ENCODE measurements at regions not wholly inside any gene's neighbourhood (a gene's known extent, or its start where the extent isn't known, plus 50 kb on each side); places are given as distances from the start of the nearest gene placed in this dataset.

DNA sequence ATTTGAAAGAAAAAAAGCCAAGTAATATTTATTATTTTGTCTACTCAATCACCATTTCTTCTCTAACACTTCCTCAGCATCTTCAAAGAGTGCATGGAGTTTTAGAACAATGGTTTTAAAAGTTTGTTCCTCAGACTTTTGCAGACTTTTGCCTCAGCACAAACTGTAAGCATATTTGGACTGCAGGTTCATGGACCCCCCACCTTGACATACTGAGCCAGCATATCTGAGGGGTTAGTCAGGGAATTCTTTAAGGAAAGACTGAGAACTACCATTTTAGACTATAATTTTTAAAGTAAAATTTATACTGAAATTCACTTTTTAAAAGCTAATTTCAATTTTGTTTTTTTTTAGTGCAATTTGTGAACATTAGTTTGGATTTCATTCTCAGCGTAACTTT is 1676.8 kb upstream of the PCDH20 start:
- H3K27ac ChIP-seq (ENCODE audit: insufficient read depth, low read length, poor library complexity, severe bottlenecking): no peak overlapping the region
- no peak for DNase-seq
- H3K4me3 ChIP-seq (ENCODE audit: insufficient read depth, low read depth, low read length, poor library complexity, severe bottlenecking): no peak overlapping the region
- H3K36me3 ChIP-seq (ENCODE audit: control insufficient read depth, insufficient read depth, low read length): no peaks in the 10 kb centered on the region
- no peaks in the 10 kb centered on the region for H3K27me3 ChIP-seq (replicated peaks; ENCODE audit: control insufficient read depth, insufficient read depth, low read length, poor library complexity, severe bottlenecking)
- no peaks in the 10 kb centered on the region for H3K4me1 ChIP-seq (ENCODE audit: control insufficient read depth, insufficient read depth, low read length, poor library complexity, severe bottlenecking)
- peaks cover 3% of the 10 kb centered on the region for H3K9me3 ChIP-seq (ENCODE audit: control insufficient read depth, low read length)

DNA sequence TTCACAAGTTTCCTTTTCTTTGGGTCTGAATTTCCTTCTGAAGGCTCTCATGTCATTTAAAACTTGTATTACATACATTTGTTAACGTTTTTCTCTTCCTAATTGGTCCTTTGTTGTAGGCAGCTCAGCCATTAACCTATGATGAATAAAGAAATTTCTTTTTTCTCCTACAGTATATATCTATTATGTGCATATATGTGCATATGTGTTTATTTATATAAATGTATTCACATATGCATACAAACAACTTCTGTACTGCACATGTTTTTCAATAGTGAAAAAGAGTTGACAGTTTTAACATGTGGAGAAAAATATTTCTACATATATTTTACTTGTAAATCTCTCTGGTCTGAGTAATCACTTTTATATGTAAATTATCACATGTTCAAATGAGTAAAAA is 1674.9 kb upstream of the PCDH20 start:
- Histone ChIP-seq H3K27ac (ENCODE audit: insufficient read depth, low read length, poor library complexity, severe bottlenecking) (no peak overlapping the region), H3K9me3 (ENCODE audit: control insufficient read depth, low read length) (no peaks in the 10 kb centered on the region), H3K27me3 (replicated peaks; ENCODE audit: control insufficient read depth, insufficient read depth, low read length, poor library complexity, severe bottlenecking) (no peaks in the 10 kb centered on the region), H3K4me3 (ENCODE audit: insufficient read depth, low read depth, low read length, poor library complexity, severe bottlenecking) (no peak overlapping the region), H3K36me3 (ENCODE audit: control insufficient read depth, insufficient read depth, low read length) (no peaks in the 10 kb centered on the region), H3K4me1 (ENCODE audit: control insufficient read depth, insufficient read depth, low read length, poor library complexity, severe bottlenecking) (no peaks in the 10 kb centered on the region)
- DNase-seq: no peak

DNA sequence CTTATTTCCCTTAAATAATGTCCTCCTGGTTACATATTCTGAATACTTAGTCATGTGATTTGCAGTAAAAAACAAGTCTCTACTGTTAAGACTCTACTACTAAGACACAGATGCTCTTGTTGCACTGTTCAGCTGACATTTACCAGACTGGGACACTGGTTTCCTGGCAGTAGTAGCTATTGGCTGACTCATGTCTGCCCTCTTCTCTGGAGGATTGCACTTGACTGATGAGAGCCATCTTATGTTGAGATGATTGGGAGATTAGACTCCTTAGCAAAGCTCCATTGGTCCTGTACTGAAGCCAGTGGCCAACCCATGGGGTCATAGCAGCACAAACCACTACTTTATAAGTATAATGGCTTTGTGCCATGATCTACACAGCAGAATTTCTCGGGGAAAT is 1672.6 kb upstream of the PCDH20 start:
- Histone ChIP-seq H3K4me1 (ENCODE audit: control insufficient read depth, insufficient read depth, low read length, poor library complexity, severe bottlenecking) (no peaks in the 10 kb centered on the region), H3K27me3 (replicated peaks; ENCODE audit: control insufficient read depth, insufficient read depth, low read length, poor library complexity, severe bottlenecking) (no peaks in the 10 kb centered on the region), H3K27ac (ENCODE audit: insufficient read depth, low read length, poor library complexity, severe bottlenecking) (no peak overlapping the region), H3K36me3 (ENCODE audit: control insufficient read depth, insufficient read depth, low read length) (no peaks in the 10 kb centered on the region), H3K9me3 (ENCODE audit: control insufficient read depth, low read length) (no peaks in the 10 kb centered on the region), H3K4me3 (ENCODE audit: insufficient read depth, low read depth, low read length, poor library complexity, severe bottlenecking) (no peak overlapping the region)
- no peak for DNase-seq

DNA sequence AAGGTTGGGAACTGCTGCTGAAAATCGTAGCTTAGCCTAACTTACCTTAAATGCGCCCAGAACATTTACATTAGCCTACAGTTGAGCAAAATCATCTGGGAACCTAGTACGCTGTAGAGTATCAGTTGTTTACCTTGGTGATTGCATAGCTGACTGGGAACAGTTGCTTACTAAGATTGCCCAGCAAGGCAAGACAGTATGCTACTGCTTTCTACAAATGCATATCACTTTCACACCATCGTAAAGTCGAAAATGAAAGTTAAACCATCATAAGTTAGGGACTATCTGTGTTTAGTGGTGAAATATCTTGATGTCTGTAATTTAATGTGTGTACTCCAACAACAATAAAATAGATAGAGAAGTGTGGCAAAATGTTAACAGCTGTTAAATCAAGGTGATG is 1670.6 kb upstream of the PCDH20 start:
- Histone ChIP-seq H3K27ac (ENCODE audit: insufficient read depth, low read length, poor library complexity, severe bottlenecking) (no peak overlapping the region), H3K4me3 (ENCODE audit: insufficient read depth, low read depth, low read length, poor library complexity, severe bottlenecking) (no peak overlapping the region), H3K9me3 (ENCODE audit: control insufficient read depth, low read length) (no peaks in the 10 kb centered on the region), H3K27me3 (replicated peaks; ENCODE audit: control insufficient read depth, insufficient read depth, low read length, poor library complexity, severe bottlenecking) (no peaks in the 10 kb centered on the region), H3K4me1 (ENCODE audit: control insufficient read depth, insufficient read depth, low read length, poor library complexity, severe bottlenecking) (no peaks in the 10 kb centered on the region), H3K36me3 (ENCODE audit: control insufficient read depth, insufficient read depth, low read length) (no peaks in the 10 kb centered on the region)
- no peak for DNase-seq

DNA sequence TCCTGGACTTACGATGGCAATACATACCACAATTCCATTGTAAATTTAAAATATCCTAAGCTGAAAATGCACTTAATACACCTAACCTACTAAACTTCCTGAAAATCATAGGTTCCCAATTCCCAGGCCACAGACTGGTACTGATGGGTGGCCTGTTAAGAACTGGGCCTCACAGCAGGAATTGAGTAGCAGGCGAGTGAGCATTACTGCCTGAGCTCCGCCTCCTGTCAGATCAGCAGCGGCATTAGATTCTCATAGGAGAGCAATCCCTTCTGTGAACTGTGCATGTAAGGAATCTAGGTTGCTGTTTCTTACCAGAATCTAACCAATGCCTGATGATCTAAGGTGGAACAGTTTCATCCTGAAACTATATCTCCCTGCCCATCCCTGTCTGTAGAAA is 1670.2 kb upstream of the PCDH20 start:
- Histone ChIP-seq H3K4me1 (ENCODE audit: control insufficient read depth, insufficient read depth, low read length, poor library complexity, severe bottlenecking) (no peaks in the 10 kb centered on the region), H3K36me3 (ENCODE audit: control insufficient read depth, insufficient read depth, low read length) (no peaks in the 10 kb centered on the region), H3K9me3 (ENCODE audit: control insufficient read depth, low read length) (no peaks in the 10 kb centered on the region), H3K27ac (ENCODE audit: insufficient read depth, low read length, poor library complexity, severe bottlenecking) (no peak overlapping the region), H3K27me3 (replicated peaks; ENCODE audit: control insufficient read depth, insufficient read depth, low read length, poor library complexity, severe bottlenecking) (no peaks in the 10 kb centered on the region), H3K4me3 (ENCODE audit: insufficient read depth, low read depth, low read length, poor library complexity, severe bottlenecking) (no peak overlapping the region)
- DNase-seq: no peak

DNA sequence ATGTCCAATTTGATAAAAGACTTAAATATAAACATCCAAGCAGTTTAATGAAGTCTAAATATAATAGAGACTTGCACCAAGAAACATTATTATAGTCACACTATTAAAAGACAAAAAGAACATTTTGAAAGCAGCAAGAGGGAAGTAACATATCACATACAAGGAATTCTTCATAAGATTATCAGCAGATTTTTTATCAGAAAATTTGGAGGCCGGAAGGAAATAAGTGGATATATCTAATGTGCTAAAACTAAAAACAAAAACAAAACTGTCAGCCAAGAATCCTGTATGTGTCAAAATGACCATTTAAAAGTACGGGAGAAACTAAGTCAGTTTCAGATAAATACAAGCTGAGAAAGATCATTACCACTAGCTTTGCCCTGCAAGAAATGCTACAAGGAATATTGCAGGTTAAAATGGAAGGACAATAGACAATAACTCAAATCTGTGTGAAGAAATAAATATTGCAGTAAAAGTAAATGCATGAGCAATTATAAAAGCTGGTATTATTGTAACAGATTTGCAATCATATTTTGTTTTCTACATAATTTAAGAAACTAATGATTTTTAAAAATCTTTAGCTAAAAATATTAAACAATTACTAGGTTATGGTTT is 1665.9 kb upstream of the PCDH20 start:
- H3K4me3 ChIP-seq (ENCODE audit: insufficient read depth, low read depth, low read length, poor library complexity, severe bottlenecking): no peak overlapping the region
- no peaks in the 10 kb centered on the region for H3K4me1 ChIP-seq (ENCODE audit: control insufficient read depth, insufficient read depth, low read length, poor library complexity, severe bottlenecking)
- no peak for DNase-seq
- H3K27me3 ChIP-seq (replicated peaks; ENCODE audit: control insufficient read depth, insufficient read depth, low read length, poor library complexity, severe bottlenecking): no peaks in the 10 kb centered on the region
- no peaks in the 10 kb centered on the region for H3K9me3 ChIP-seq (ENCODE audit: control insufficient read depth, low read length)
- H3K27ac ChIP-seq (ENCODE audit: insufficient read depth, low read length, poor library complexity, severe bottlenecking): no peak overlapping the region
- no peaks in the 10 kb centered on the region for H3K36me3 ChIP-seq (ENCODE audit: control insufficient read depth, insufficient read depth, low read length)

DNA sequence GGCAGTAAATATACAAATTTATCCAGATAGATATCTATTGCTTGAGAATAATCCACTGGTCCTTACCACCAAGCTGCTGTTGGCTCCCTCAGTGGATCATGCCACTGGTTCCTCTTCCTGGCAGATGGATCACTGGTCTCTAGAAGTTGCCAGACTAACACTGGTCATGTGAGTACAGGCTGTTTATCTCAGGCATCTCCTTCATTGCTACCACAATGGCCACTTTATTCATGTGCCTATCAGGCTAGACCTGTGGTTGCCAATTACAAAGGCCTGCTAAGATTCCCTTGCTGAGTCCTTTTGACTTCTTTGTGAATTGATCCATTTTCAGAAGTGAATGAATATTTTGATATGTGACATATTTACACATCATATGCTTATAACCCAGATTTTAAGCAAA is 1659.5 kb upstream of the PCDH20 start:
- H3K9me3 ChIP-seq (ENCODE audit: control insufficient read depth, low read length): peaks cover 4% of the 10 kb centered on the region
- H3K4me1 ChIP-seq (ENCODE audit: control insufficient read depth, insufficient read depth, low read length, poor library complexity, severe bottlenecking): no peaks in the 10 kb centered on the region
- no peak overlapping the region for H3K27ac ChIP-seq (ENCODE audit: insufficient read depth, low read length, poor library complexity, severe bottlenecking)
- H3K4me3 ChIP-seq (ENCODE audit: insufficient read depth, low read depth, low read length, poor library complexity, severe bottlenecking): no peak overlapping the region
- H3K27me3 ChIP-seq (replicated peaks; ENCODE audit: control insufficient read depth, insufficient read depth, low read length, poor library complexity, severe bottlenecking): no peaks in the 10 kb centered on the region
- no peaks in the 10 kb centered on the region for H3K36me3 ChIP-seq (ENCODE audit: control insufficient read depth, insufficient read depth, low read length)
- DNase-seq: no peak

DNA sequence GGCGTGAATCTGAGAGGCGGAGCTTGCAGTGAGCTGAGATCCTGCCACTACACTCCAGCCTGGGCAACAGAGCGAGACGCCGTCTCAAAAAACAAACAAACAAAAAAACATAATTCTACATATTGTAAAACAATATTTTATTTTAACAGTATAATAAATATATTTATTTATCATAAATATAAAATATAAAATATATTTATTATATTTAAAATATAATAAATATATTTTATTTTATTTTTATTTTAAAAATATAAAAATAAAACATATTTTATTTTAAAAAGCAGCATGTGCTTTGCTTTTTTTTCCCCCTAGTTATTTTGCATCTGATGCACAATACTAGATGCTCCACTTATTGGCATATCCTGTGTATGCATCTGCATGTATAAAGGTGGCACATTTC is 1634.6 kb upstream of the PCDH20 start:
- no peak overlapping the region for H3K4me3 ChIP-seq (ENCODE audit: insufficient read depth, low read depth, low read length, poor library complexity, severe bottlenecking)
- H3K9me3 ChIP-seq (ENCODE audit: control insufficient read depth, low read length): no peaks in the 10 kb centered on the region
- no peaks in the 10 kb centered on the region for H3K27me3 ChIP-seq (replicated peaks; ENCODE audit: control insufficient read depth, insufficient read depth, low read length, poor library complexity, severe bottlenecking)
- no peaks in the 10 kb centered on the region for H3K4me1 ChIP-seq (ENCODE audit: control insufficient read depth, insufficient read depth, low read length, poor library complexity, severe bottlenecking)
- DNase-seq: no peak
- no peaks in the 10 kb centered on the region for H3K36me3 ChIP-seq (ENCODE audit: control insufficient read depth, insufficient read depth, low read length)
- no peak overlapping the region for H3K27ac ChIP-seq (ENCODE audit: insufficient read depth, low read length, poor library complexity, severe bottlenecking)

DNA sequence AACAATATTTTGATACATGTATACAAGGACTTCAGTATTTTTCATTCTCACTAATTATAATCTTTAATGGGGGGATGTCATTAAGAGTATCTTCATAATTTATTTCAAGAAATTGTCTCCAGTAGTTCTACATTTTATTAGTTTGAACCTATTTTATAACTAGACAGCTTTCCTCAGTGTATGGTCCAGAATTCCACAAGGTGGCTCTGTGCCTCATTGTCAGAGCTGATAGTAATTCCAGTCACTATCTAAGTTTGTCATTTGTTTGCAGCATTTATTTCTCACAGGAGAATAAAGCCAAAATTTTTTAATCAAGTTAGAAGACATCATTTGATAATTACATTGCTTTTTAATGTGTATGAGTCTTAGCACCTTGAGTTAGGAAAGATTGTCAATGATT is 1633.0 kb upstream of the PCDH20 start:
- Histone ChIP-seq H3K27ac (ENCODE audit: insufficient read depth, low read length, poor library complexity, severe bottlenecking) (no peak overlapping the region), H3K27me3 (replicated peaks; ENCODE audit: control insufficient read depth, insufficient read depth, low read length, poor library complexity, severe bottlenecking) (no peaks in the 10 kb centered on the region), H3K4me1 (ENCODE audit: control insufficient read depth, insufficient read depth, low read length, poor library complexity, severe bottlenecking) (no peaks in the 10 kb centered on the region), H3K4me3 (ENCODE audit: insufficient read depth, low read depth, low read length, poor library complexity, severe bottlenecking) (no peak overlapping the region), H3K36me3 (ENCODE audit: control insufficient read depth, insufficient read depth, low read length) (no peaks in the 10 kb centered on the region), H3K9me3 (ENCODE audit: control insufficient read depth, low read length) (no peaks in the 10 kb centered on the region)
- DNase-seq: no peak

DNA sequence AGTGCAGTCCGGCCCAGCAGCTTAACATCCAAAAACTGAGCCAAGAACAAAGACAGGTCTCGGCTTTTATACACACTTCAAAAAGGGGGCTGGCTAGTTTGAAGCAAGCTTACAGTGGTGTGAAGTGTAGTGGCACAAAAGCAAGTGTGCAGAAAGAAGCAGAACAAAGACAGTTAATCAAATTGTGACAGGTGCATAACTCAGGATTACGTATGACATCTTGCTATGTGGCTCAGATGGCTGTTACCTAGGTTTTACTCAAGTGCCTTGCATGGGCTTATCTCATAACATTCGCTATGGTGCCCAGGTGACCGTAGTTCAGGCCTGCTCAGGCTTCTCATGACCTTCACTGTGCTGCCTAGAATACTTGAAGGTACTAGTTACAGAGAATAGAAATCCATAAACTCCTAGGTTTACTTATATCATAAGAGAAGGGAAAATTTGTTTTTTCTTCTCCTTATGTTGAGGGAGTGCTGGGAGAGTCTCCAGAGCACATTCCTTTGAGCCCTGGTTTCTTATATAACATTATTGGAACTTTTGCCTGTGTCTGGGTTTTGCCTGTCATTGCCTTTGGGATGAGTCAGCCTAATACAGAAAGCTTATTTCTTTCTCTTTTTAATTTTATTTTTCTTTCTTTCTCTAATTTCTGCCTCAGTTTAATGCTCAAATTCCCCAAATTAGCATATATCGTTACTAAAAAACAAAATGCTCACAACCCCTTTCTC is 1629.1 kb upstream of the PCDH20 start:
- no peak overlapping the region for H3K27ac ChIP-seq (ENCODE audit: insufficient read depth, low read length, poor library complexity, severe bottlenecking)
- no peak overlapping the region for H3K4me3 ChIP-seq (ENCODE audit: insufficient read depth, low read depth, low read length, poor library complexity, severe bottlenecking)
- DNase-seq: no peak
- no peaks in the 10 kb centered on the region for H3K9me3 ChIP-seq (ENCODE audit: control insufficient read depth, low read length)
- H3K4me1 ChIP-seq (ENCODE audit: control insufficient read depth, insufficient read depth, low read length, poor library complexity, severe bottlenecking): no peaks in the 10 kb centered on the region
- no peaks in the 10 kb centered on the region for H3K27me3 ChIP-seq (replicated peaks; ENCODE audit: control insufficient read depth, insufficient read depth, low read length, poor library complexity, severe bottlenecking)
- H3K36me3 ChIP-seq (ENCODE audit: control insufficient read depth, insufficient read depth, low read length): no peaks in the 10 kb centered on the region

All from effector memory CD4-positive, alpha-beta T cell (primary cell).